Retinal pigment epithelial cell (primary cell): ENCODE measurements at regions not wholly inside any gene's neighbourhood (a gene's known extent, or its start where the extent isn't known, plus 50 kb on each side); places are given as distances from the start of the nearest gene placed in this dataset.

ENCODE experiments used
- DNase-seq: peaks from one replicate; pipeline ENCODE4 v3.0.0-alpha.2; 2010; ENCODE audit warnings: low read depth
- H3K4me3 ChIP-seq: 2 replicates; pipeline ENCODE4 v1.5.1; 2011; ENCODE audit warnings: mild to moderate bottlenecking, low read length, control low read depth, moderate library complexity
- TF ChIP-seq, protein P1 (sequence below): conservative IDR thresholded peaks from 2 replicates; pipeline ENCODE4 v1.5.1; 2011; ENCODE audit warnings: low read depth, low read length, control low read depth, inconsistent platforms

GRCh38 chr5:68378204-68378820, 162.8 kb downstream of the PIK3R1 start:
- no peak for DNase-seq
- no peak overlapping the region for H3K4me3 ChIP-seq
- TF ChIP-seq, protein P1, sequence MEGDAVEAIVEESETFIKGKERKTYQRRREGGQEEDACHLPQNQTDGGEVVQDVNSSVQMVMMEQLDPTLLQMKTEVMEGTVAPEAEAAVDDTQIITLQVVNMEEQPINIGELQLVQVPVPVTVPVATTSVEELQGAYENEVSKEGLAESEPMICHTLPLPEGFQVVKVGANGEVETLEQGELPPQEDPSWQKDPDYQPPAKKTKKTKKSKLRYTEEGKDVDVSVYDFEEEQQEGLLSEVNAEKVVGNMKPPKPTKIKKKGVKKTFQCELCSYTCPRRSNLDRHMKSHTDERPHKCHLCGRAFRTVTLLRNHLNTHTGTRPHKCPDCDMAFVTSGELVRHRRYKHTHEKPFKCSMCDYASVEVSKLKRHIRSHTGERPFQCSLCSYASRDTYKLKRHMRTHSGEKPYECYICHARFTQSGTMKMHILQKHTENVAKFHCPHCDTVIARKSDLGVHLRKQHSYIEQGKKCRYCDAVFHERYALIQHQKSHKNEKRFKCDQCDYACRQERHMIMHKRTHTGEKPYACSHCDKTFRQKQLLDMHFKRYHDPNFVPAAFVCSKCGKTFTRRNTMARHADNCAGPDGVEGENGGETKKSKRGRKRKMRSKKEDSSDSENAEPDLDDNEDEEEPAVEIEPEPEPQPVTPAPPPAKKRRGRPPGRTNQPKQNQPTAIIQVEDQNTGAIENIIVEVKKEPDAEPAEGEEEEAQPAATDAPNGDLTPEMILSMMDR: no peak

DNA sequence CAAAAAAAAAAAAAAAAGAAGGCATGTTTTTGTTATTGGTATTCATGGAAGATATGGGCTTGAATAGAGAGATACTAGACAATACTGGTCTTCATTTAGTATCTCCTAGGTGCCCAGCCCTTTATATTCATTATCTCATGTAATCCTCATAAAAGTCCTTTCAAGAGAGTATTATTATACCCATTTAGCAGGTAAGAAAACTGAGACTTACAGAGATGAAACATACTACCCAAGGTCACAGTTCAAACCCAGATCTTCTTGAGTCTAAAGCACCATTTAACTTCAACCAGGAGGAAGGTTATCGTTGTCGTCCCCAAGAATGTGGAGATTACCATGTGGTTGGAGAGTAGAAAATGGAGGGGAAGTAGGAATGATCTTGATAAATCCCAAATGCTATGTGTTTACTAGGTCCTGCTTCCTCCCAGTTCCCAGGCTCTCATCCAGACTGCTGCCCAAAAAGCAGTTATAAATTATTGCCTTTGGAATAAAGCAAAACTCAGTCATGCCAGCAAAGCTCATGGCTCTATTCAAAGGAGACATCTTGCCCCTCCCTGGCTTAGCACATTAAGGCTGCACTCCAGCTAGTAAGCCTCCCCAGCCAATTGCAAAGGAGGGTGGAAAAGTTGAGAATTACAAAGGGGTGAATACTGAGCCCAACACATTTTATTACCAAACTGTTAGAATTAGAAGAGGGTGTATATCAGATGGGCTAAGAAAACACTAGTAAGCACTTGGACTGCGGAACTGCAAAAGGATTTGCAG, 163.9 kb downstream of the PIK3R1 start:
- TF ChIP-seq, protein P1: no peak
- no peak overlapping the region for H3K4me3 ChIP-seq
- no peak for DNase-seq

- no peak overlapping the region for H3K4me3 ChIP-seq
- TF ChIP-seq, protein P1: no peak
- no peak for DNase-seq
These were observed 164.5 kb downstream of the PIK3R1 start for GRCh38 chr5:68380078-68380477.

DNA sequence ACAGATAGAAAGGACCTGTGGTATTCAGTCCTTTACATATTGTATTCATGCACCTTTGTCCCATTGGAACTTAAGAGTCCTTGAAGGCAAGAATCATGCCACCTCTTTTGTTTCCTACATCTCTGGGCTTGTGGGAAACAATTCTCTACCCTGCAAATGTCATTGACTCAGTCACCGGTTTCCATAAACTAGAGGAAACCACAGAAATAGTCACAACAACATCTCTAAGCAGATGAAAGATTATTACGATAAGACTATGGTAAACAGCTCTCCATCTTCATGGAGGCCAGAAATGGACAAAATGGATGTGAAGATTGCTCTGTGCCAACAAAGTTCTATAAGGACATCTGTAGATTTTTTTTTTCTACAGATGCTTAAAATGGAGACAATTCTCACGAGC, 165.5 kb downstream of the PIK3R1 start:
- TF ChIP-seq, protein P1: no peak
- DNase-seq: no peak

DNA sequence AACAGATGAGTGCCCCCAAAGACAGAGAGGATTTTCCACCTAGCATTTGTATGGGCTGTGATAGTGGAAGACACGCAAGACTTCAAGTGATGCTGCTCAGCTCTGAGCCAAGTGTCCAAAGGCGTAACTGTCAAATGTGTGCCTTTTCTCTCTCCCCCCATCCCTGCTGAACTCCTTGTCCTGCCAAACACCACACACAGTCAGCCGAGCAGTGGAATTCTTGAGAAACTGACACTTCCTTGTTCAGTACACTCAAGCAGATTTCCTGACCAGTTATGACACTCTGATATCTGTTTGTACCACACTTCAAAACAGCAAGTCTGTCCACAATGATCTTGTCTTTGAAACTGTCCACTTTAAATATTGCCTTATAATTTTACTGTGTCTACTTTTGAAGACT, 166.4 kb downstream of the PIK3R1 start:
- TF ChIP-seq, protein P1: no peak
- no peak overlapping the region for H3K4me3 ChIP-seq
- DNase-seq: no peak

More for the DNA sequence above, 165.5 kb downstream of the PIK3R1 start:
- H3K4me3 ChIP-seq: no peak overlapping the region

DNA sequence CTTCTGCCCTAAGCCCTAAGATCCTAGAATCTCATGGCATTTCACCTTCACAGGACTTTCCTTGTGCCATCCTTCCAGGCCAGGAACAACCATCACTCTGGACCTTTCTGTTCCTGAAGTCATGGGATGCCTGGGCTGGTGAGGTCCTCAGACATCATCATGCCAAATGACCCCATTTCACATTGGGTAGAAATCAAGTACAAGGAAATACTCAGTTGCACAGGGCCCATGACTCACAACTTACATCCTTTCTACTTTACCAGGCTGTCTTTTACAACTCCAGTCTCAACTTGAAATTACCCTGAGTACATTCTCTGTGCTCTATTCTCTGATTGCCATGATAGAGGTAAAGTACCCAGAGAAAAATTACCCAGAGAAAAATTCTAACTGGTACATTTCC, 167.1 kb downstream of the PIK3R1 start:
- TF ChIP-seq, protein P1: no peak
- DNase-seq: no peak
- no peak overlapping the region for H3K4me3 ChIP-seq

DNA sequence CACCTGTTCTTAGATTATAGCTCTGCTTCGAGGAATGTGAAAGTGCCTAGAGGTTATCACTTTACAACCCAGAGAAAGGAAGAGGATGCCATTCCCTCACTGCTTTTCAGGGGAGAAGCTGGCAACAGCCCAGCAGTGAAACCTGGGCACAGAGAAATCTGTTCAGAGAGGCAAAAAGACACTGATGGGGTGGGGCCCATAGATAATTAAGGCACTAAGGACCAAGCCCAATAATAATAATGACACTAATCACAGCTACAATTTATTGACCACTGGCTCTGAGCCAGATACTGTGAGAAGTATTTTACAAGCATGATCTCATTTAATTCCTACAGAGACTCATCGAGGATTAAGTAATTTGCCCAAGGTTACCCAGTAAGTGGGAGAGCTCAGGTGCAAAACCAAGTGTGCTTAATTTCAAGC, 168.3 kb downstream of the PIK3R1 start:
- no peak overlapping the region for H3K4me3 ChIP-seq
- no peak for DNase-seq
- TF ChIP-seq, protein P1: no peak
